Stimulated activated CD8-positive, alpha-beta memory T cell treated with anti-CD3 and anti-CD28 coated beads, Interleukin-15, amount 100 ng/mL, for 48 hours (primary cell): ENCODE measurements at regions not wholly inside any gene's neighbourhood (a gene's known extent, or its start where the extent isn't known, plus 50 kb on each side); places are given as distances from the start of the nearest gene placed in this dataset.
"Not testable (repeated sequence)": the region's sequence is repeated elsewhere in the genome, so short reads cannot be mapped to it uniquely, and the experiment has no call there.

ENCODE experiments used
- DNase-seq, 2 donors: peaks; one replicate each; pipeline ENCODE4 v3.0.0-alpha.2; 2020; ENCODE audit warnings: low read depth in 2 of 2

- no peak for DNase-seq
Observed at GRCh38 chr13:74298923-74299322, 164.7 kb upstream of the KLF12 start.

DNA sequence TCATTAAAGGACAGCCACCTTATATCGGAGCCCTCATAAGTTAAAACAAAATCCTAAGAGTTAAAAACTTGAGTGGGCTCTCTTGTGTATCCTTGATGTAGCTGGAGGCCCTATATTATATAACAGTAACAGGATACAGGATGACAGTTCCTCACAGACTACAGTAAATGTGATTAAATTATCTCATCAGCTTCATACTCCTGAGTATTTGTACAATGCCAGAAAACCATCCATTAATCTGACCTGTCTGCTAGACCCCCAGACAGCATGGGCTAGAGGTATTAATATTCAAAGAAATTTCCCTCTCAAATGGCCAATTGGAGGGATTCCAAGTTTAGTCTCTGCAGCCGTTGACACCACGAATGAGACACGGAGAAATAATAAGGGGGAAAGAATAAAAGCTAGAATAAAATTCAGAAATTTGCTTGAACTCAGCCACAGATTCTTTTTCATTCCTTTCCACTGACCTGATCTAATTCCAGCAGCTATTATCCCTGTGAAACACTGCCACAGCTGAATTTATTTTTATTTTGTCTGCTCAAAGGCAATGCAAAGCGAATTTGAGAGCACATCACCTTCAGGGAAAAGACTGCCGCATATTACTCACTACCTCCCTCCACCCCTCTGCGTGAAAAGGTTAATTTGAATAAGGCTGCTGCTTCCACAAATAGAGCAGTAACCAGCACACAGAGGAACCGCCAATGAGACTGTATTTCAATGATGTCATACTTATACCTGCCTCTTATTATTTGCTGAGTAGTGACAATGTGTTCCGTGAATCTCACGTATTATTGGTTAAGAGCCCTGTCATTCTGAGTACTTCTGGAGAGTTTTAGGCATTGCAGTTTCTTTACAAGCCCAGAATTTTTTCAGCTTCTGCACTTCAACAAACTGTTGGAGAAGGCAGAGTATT, 155.9 kb upstream of the KLF12 start:
- peak in 1 of 2 donors; percentile 21 for DNase-seq

DNA sequence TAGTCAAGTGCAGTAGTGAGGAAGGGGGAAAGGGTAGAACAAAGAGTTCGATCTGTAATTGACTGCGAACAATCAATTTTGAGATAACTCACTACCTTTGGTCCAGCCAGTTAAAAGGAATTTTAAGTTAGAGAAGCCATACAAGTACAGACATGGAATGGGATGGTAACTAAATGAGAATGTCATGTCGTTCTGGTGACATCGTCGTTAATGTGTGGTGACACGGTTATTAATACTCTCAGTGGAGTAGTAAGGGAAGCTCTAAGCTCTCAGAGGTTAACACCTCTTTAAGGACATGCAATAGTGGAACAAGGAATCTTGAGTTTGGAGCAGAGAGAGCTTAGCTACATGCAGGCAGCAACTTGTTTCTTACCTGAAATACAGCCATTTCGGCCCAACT, 154.9 kb upstream of the KLF12 start:
- no peak for DNase-seq

- DNase-seq = no peak
Observed at GRCh38 chr13:74288361-74288911, 154.2 kb upstream of the KLF12 start.

DNA sequence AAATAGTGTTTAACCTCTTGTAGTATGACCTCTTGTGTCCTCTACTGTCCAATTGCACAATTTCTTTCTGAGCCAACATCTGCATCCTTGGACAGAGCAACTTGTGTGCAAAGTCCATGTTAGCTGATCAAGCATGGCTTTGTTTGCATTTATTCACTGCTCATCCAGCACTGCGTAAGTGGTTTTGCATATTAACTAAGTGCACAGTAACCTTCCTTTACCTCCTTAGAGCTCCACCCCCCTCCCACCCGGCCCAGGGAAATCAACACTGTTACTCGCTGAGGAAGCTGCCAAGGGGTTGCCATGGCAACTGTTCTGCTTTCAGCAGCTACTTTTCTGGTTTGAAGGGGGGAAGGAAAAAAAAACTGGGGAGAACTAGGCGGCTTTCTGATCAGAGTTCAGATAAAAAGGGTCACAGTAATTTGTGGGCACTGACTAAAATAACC, 153.5 kb upstream of the KLF12 start:
- DNase-seq = peak; percentile 55 to 62

GRCh38 chr13:74280795-74281490, 146.7 kb upstream of the KLF12 start:
- DNase-seq = no peak

DNA sequence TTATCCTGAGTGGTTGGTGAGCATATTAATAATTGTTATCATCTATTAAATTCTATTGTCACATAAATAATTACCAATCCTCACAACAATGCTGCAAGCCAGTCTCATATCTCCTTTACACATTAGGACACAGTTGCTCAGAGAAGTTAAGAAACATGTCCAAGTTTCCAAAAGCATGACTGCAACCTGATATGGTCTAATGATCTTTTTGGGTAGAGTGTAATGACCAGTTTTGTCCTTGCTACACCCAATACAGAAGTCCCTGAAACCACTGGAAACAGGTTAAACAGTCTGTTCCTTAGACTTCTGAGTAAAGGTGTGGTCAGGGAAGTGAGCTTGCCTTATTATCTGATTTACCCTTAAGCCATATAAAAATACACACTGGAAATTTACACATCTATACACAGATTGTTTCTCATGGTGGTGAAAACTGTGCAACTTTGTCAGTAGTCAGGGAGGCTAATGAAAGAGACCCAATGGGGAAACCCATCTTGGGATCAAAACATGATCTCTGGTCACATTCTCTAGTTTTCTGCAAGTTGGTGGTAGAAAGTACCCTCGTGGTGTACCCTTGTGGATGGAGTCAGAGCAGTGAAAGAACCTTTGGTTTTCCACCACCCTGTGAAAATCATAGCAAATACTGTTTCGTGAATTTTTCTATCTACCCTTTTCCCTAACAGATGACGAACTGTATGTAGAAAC, 146.0 kb upstream of the KLF12 start:
- no peak for DNase-seq

GRCh38 chr13:74278901-74279300, 144.7 kb upstream of the KLF12 start:
- DNase-seq = no peak

- no peak for DNase-seq
Observed at GRCh38 chr13:74274916-74275315, 140.7 kb upstream of the KLF12 start.

GRCh38 chr13:74273581-74273980, 139.4 kb upstream of the KLF12 start:
- no peak for DNase-seq

GRCh38 chr13:74272826-74273225, 138.6 kb upstream of the KLF12 start:
- no peak for DNase-seq

- DNase-seq = no peak
Observed at GRCh38 chr13:74270018-74270417, 135.8 kb upstream of the KLF12 start.

- DNase-seq = no peak
Observed at GRCh38 chr13:74266861-74267260, 132.7 kb upstream of the KLF12 start.

DNA sequence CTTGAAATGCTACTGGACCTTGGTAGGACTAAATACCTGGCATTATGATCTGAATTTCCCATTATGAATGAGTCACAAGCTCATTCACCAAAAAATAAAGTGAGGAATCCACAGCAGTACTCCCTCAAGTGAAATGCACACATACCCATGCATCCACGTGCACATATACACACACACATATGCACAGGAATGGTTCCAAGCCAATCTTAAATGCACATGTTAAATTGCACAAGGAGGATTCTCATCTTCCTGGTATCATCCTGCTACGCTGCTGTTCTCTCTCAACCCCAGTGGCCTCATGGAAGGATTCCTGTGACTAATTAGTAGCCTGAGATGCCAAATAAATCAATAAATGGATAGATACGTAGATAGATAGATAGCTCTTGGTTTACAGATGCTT, 132.1 kb upstream of the KLF12 start:
- DNase-seq = no peak

DNA sequence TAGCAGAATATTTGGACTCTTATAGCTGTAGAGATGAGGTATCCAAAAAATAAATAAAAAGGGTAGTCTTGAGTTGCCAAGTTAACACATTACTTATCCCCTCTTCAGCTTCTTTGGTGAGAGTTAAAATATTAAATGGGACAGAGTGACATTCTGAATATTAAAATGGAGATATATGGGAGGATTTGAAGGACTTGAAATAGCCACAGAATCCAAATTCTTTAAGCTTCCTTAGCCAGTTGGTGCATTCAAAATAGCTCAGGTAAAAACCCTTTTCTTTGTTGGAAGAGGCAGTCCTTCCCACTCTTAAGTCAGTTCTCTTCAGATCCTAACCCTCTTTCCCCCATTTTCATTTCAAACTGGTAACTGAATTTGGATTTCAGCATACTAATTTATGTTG, 130.1 kb upstream of the KLF12 start:
- no peak for DNase-seq

- not testable (repeated sequence) for DNase-seq
Observed at GRCh38 chr13:74260420-74260819, 126.2 kb upstream of the KLF12 start.

GRCh38 chr13:74259641-74260040, 125.4 kb upstream of the KLF12 start:
- no peak for DNase-seq

- DNase-seq = no peak
Observed at GRCh38 chr13:74258961-74259360, 124.8 kb upstream of the KLF12 start.

DNA sequence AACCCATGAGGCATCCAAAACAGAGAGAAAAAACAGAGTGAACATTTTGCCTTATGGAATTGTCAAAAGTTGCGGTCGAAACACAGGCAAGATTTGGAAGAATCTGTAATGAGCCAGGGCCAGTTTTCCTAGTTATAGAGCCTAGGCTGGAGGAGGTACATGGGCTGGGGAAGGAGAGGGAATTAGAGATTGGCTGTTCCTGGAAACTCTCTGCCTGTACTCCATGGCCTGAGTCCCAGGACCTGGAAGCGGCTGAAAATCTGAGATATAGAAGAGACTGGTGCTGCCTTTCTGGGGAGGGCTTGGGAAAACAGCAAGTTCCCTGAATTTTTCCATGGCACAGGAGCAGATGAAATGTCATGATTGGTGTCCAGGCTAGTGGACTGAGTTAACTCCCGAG, 122.8 kb upstream of the KLF12 start:
- DNase-seq = no peak

DNA sequence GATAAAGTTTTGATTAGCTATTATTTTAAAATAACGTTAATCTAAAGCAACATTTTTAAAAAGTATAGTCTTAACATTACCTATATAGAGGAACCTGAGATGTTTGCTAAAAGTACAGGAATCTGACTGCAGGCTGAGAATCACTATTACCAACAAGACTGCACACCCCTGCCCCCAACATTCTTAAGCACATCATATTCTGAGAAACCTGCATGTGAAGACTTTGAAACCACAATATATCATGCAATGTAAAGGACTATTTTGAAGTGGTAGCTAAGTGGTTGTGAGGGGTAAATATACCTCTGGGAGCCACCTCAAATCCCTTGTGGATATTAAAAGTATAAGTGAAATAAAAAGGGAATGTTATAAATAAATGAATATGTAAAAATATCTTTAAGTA, 119.0 kb upstream of the KLF12 start:
- no peak for DNase-seq

GRCh38 chr13:74251778-74252519, 117.7 kb upstream of the KLF12 start:
- no peak for DNase-seq
